Progenitor cell of endocrine pancreas (in vitro differentiated cells): ENCODE measurements at regions not wholly inside any gene's neighbourhood (a gene's known extent, or its start where the extent isn't known, plus 50 kb on each side); places are given as distances from the start of the nearest gene placed in this dataset.

ENCODE experiments used
- DNase-seq: peaks from one replicate; pipeline ENCODE4 v3.0.0; 2021; ENCODE audit warnings: low spot score; ENCODE audit not compliant: unreplicated experiment
- H3K27ac Mint-ChIP-seq: 2 replicates; pipeline ENCODE4 v1.8.0; 2021; ENCODE audit warnings: mild to moderate bottlenecking, moderate library complexity, mixed read lengths
- H3K27me3 Mint-ChIP-seq: 2 replicates; pipeline ENCODE4 v1.8.0; 2021; ENCODE audit warnings: mixed read lengths
- H3K36me3 Mint-ChIP-seq: 2 replicates; pipeline ENCODE4 v1.8.0; 2022; ENCODE audit warnings: mixed read lengths; ENCODE audit not compliant: insufficient read depth
- H3K4me1 Mint-ChIP-seq: 2 replicates; pipeline ENCODE4 v1.8.0; 2021; ENCODE audit warnings: low read depth, mixed read lengths
- H3K4me3 Mint-ChIP-seq: 2 replicates; pipeline ENCODE4 v1.8.0; 2021; ENCODE audit warnings: low read depth, mild to moderate bottlenecking, moderate library complexity, mixed read lengths
- H3K9me3 Mint-ChIP-seq: 2 replicates; pipeline ENCODE4 v1.8.0; 2021; ENCODE audit warnings: low read depth, mixed read lengths
- CTCF ChIP-seq: fragments of 200-600 bp; sonication (generic); IDR thresholded peaks from one replicate; pipeline ENCODE4 v1.5.0; 2021; ENCODE audit warnings: antibody characterized with exemption, mild to moderate bottlenecking; ENCODE audit not compliant: unreplicated experiment

GRCh38 chr2:15700131-15700530 lies 108.5 kb downstream of the DDX1 start:
- TF ChIP-seq CTCF: no peak
- Mint-ChIP-seq H3K9me3 (no peaks in the 10 kb centered on the region), H3K4me1 (no peaks in the 10 kb centered on the region), H3K36me3 (no peaks in the 10 kb centered on the region), H3K4me3 (no peak overlapping the region), H3K27me3 (peaks cover 10% of the 10 kb centered on the region), H3K27ac (no peak overlapping the region)
- no peak for DNase-seq

GRCh38 chr2:15700599-15701340 lies 109.1 kb downstream of the DDX1 start:
- H3K9me3 Mint-ChIP-seq: no peaks in the 10 kb centered on the region
- H3K27me3 Mint-ChIP-seq: peaks cover 17% of the 10 kb centered on the region
- H3K36me3 Mint-ChIP-seq: no peaks in the 10 kb centered on the region
- no peak overlapping the region for H3K4me3 Mint-ChIP-seq
- H3K27ac Mint-ChIP-seq: no peak overlapping the region
- DNase-seq: no peak
- no peaks in the 10 kb centered on the region for H3K4me1 Mint-ChIP-seq
- TF ChIP-seq CTCF: no peak

- peaks cover 23% of the 10 kb centered on the region for H3K27me3 Mint-ChIP-seq
- no peaks in the 10 kb centered on the region for H3K9me3 Mint-ChIP-seq
- no peak overlapping the region for H3K4me3 Mint-ChIP-seq
- no peaks in the 10 kb centered on the region for H3K4me1 Mint-ChIP-seq
- no peaks in the 10 kb centered on the region for H3K36me3 Mint-ChIP-seq
- no peak overlapping the region for H3K27ac Mint-ChIP-seq
- no peak for TF ChIP-seq CTCF
- no peak for DNase-seq
These were observed 109.8 kb downstream of the DDX1 start for GRCh38 chr2:15701341-15701907.

- H3K9me3 Mint-ChIP-seq: no peaks in the 10 kb centered on the region
- H3K27me3 Mint-ChIP-seq: peaks cover 27% of the 10 kb centered on the region
- no peak overlapping the region for H3K27ac Mint-ChIP-seq
These were observed 110.3 kb downstream of the DDX1 start for GRCh38 chr2:15701991-15702390.

GRCh38 chr2:15702452-15702851 lies 110.8 kb downstream of the DDX1 start:
- Mint-ChIP-seq H3K27ac (no peak overlapping the region), H3K27me3 (peaks cover 27% of the 10 kb centered on the region), H3K4me3 (no peak overlapping the region), H3K9me3 (no peaks in the 10 kb centered on the region), H3K4me1 (no peaks in the 10 kb centered on the region), H3K36me3 (no peaks in the 10 kb centered on the region)
- no peak for TF ChIP-seq CTCF
- no peak for DNase-seq

More at GRCh38 chr2:15701991-15702390, 110.3 kb downstream of the DDX1 start:
- no peak for TF ChIP-seq CTCF
- no peak for DNase-seq
- H3K36me3 Mint-ChIP-seq: no peaks in the 10 kb centered on the region
- no peaks in the 10 kb centered on the region for H3K4me1 Mint-ChIP-seq
- H3K4me3 Mint-ChIP-seq: no peak overlapping the region
